CD14-positive monocyte (primary cell): ENCODE measurements at regions not wholly inside any gene's neighbourhood (a gene's known extent, or its start where the extent isn't known, plus 50 kb on each side); places are given as distances from the start of the nearest gene placed in this dataset.

Experiments used
- DNase-seq, 3 donors: peaks; one replicate each; pipeline ENCODE4 v3.0.0-alpha.2; 2011 to 2022
- H2AFZ ChIP-seq: 2 replicates; pipeline ENCODE4 v1.6.0; 2012; ENCODE audit warnings: mild to moderate bottlenecking, low read depth, low read length, inconsistent platforms; ENCODE audit not compliant: insufficient read depth, poor library complexity, severe bottlenecking
- H3K27ac ChIP-seq, 2 donors: 1 replicate in 1 of 2; 2 replicates in 1 of 2; pipeline ENCODE4 v1.5.1; 2012 to 2013; ENCODE audit warnings: low read length in 2 of 2, control low read depth in 1 of 2, inconsistent platforms in 1 of 2, low read depth in 1 of 2, mild to moderate bottlenecking in 1 of 2
- H3K27me3 ChIP-seq, 2 donors: one replicate each; pipeline versions ENCODE4 v1.6.0 to v1.6.1; 2011 to 2013; ENCODE audit warnings: low read length in 2 of 2; ENCODE audit not compliant: control insufficient read depth in 2 of 2, insufficient read depth in 2 of 2
- H3K36me3 ChIP-seq, 2 donors: replicated peaks in 1 of 2; 1 replicate in 1 of 2; 2 replicates in 1 of 2; pipeline versions ENCODE4 v1.5.1 to v1.6.1; 2012 to 2013; ENCODE audit warnings: low read length in 2 of 2, control low read depth in 1 of 2, inconsistent platforms in 1 of 2, mild to moderate bottlenecking in 1 of 2; ENCODE audit not compliant: insufficient read depth in 2 of 2, control insufficient read depth in 1 of 2
- H3K4me1 ChIP-seq, 2 donors: 1 replicate in 1 of 2; 2 replicates in 1 of 2; pipeline versions ENCODE4 v1.5.1 to v1.6.1; 2012 to 2013; ENCODE audit warnings: low read length in 2 of 2, control low read depth in 1 of 2, inconsistent platforms in 1 of 2, mild to moderate bottlenecking in 1 of 2, moderate library complexity in 1 of 2; ENCODE audit not compliant: insufficient read depth in 2 of 2, control insufficient read depth in 1 of 2
- H3K4me2 ChIP-seq: replicated peaks from 2 replicates; pipeline ENCODE3; 2012; ENCODE audit warnings: low read length, moderate library complexity, mild to moderate bottlenecking; ENCODE audit not compliant: poor library complexity, severe bottlenecking; ENCODE audit errors: extremely low read depth
- H3K4me3 ChIP-seq, 3 experiments: fragments of 200-600 bp in 1 of 3; sonication (generic) in 1 of 3; replicated peaks in 1 of 3; 1 replicate in 2 of 3; 2 replicates in 1 of 3; pipeline ENCODE4 v1.5.1; 2011 to 2013; ENCODE audit warnings: low read length in 3 of 3, mild to moderate bottlenecking in 3 of 3, control low read depth in 2 of 3, low read depth in 2 of 3, inconsistent platforms in 1 of 3, moderate library complexity in 1 of 3
- H3K79me2 ChIP-seq: 2 replicates; pipeline ENCODE4 v1.6.0; 2012; ENCODE audit warnings: mild to moderate bottlenecking, control low read depth, inconsistent platforms, low read length, moderate library complexity; ENCODE audit not compliant: insufficient read depth
- H3K9ac ChIP-seq: 2 replicates; pipeline ENCODE4 v1.6.0; 2017; ENCODE audit warnings: low read length, mild to moderate bottlenecking; ENCODE audit not compliant: insufficient read depth, poor library complexity, severe bottlenecking
- H3K9me3 ChIP-seq, 2 donors: replicated peaks in 1 of 2; 1 replicate in 1 of 2; 2 replicates in 1 of 2; pipeline versions ENCODE4 v1.5.1 to v1.6.1; 2012 to 2013; ENCODE audit warnings: low read length in 2 of 2, control low read depth in 1 of 2; ENCODE audit not compliant: control insufficient read depth in 1 of 2, insufficient read depth in 1 of 2
- H4K20me1 ChIP-seq: 2 replicates; pipeline ENCODE4 v1.6.0; 2012; ENCODE audit warnings: mild to moderate bottlenecking, low read length, control low read depth, moderate library complexity; ENCODE audit not compliant: insufficient read depth
- H3K27ac Mint-ChIP-seq, 7 donors: one replicate each; pipeline ENCODE4 v1.8.0; 2020; ENCODE audit warnings: mild to moderate bottlenecking in 7 of 7, mixed read lengths in 7 of 7, moderate library complexity in 6 of 7, inconsistent platforms in 2 of 7
- H3K27me3 Mint-ChIP-seq, 3 donors: one replicate each; pipeline ENCODE4 v1.8.0; 2021 to 2022; ENCODE audit warnings: low read depth in 3 of 3, mild to moderate bottlenecking in 3 of 3, mixed read lengths in 3 of 3, moderate library complexity in 3 of 3, inconsistent platforms in 1 of 3
- H3K36me3 Mint-ChIP-seq, 2 donors: one replicate each; pipeline ENCODE4 v1.8.0; 2020; ENCODE audit warnings: mixed read lengths in 2 of 2, inconsistent platforms in 1 of 2, mild to moderate bottlenecking in 1 of 2
- H3K4me1 Mint-ChIP-seq: one replicate; pipeline ENCODE4 v1.8.0; 2020; ENCODE audit warnings: mild to moderate bottlenecking, mixed read lengths
- H3K4me3 Mint-ChIP-seq, 2 donors: one replicate each; pipeline ENCODE4 v1.8.0; 2020; ENCODE audit warnings: mild to moderate bottlenecking in 2 of 2, mixed read lengths in 2 of 2, moderate library complexity in 1 of 2
- H3K9me3 Mint-ChIP-seq, 7 donors: one replicate each; pipeline ENCODE4 v1.8.0; 2020 to 2022; ENCODE audit warnings: mixed read lengths in 7 of 7, mild to moderate bottlenecking in 6 of 7, moderate library complexity in 6 of 7, inconsistent platforms in 2 of 7
- CTCF ChIP-seq: fragments of 200-600 bp; IDR thresholded peaks from one replicate; pipeline ENCODE4 v1.8.0; 2022; ENCODE audit warnings: antibody characterized with exemption, mild to moderate bottlenecking
- WGBS: methylation state at CpG from one replicate; pipeline ENCODE4 v1.1.5; 2013; ENCODE audit warnings: missing lambda C conversion rate; ENCODE audit not compliant: insufficient coverage; 5-methylcytosine and 5-hydroxymethylcytosine counted together
- intact Hi-C, 2 donors: fragments of 100-400 bp; cut with micrococcal nuclease; formaldehyde crosslinking; loops; one replicate each; pipeline versions ENCODE4 v1.15.0 to v1.15.1; 2023

GRCh38 chr5:135232958-135233357 lies 166.1 kb downstream of the MACROH2A1 start:
- no peak for TF ChIP-seq CTCF
- H3K36me3 Mint-ChIP-seq: no peaks in the 10 kb centered on the region
- no peak overlapping the region for H2AFZ ChIP-seq
- 93% methylated on average over 7 of the region's 8 CpGs for WGBS
- no peak overlapping the region for H3K4me3 Mint-ChIP-seq
- H3K4me1 Mint-ChIP-seq: peaks cover 27% of the 10 kb centered on the region
- peaks cover 0 to 7% of the 10 kb centered on the region in 2 donors for H3K9me3 ChIP-seq
- H4K20me1 ChIP-seq: no peaks in the 10 kb centered on the region
- H3K36me3 ChIP-seq: no peaks in the 10 kb centered on the region
- H3K79me2 ChIP-seq: no peaks in the 10 kb centered on the region
- peaks cover 0 to 8% (median 3%) of the 10 kb centered on the region in 3 donors for H3K27me3 Mint-ChIP-seq
- peaks cover 3 to 10% (median 5%) of the 10 kb centered on the region in 7 donors for H3K9me3 Mint-ChIP-seq
- no peak overlapping the region for H3K9ac ChIP-seq
- no peak for DNase-seq
- peak overlapping the region in 2 of 7 donors; percentile 31 to 40 for H3K27ac Mint-ChIP-seq
- H3K4me3 ChIP-seq: no peak overlapping the region
- no peak overlapping the region for H3K4me2 ChIP-seq
- H3K4me1 ChIP-seq: peaks cover 25 to 28% of the 10 kb centered on the region in 2 donors
- H3K27me3 ChIP-seq: no peaks in the 10 kb centered on the region
- intact Hi-C loops: no loop called here
- H3K27ac ChIP-seq: no peak overlapping the region

- H3K27ac ChIP-seq: peak overlapping the region in 1 of 2 donors; percentile 56
- peak overlapping the region in 3 of 7 donors; percentile 20 to 69 (median 26) for H3K27ac Mint-ChIP-seq
- H3K79me2 ChIP-seq: no peaks in the 10 kb centered on the region
- H3K36me3 Mint-ChIP-seq: no peaks in the 10 kb centered on the region
- H3K4me3 ChIP-seq: no peak overlapping the region
- H3K4me1 Mint-ChIP-seq: peaks cover 39% of the 10 kb centered on the region
- no peak for DNase-seq
- no peaks in the 10 kb centered on the region for H4K20me1 ChIP-seq
- peaks cover 0 to 8% (median 3%) of the 10 kb centered on the region in 3 donors for H3K27me3 Mint-ChIP-seq
- no peak overlapping the region for H3K4me2 ChIP-seq
- no peak for TF ChIP-seq CTCF
- H3K9me3 ChIP-seq: peaks cover 0 to 7% of the 10 kb centered on the region in 2 donors
- intact Hi-C loops: no loop called here
- no peak overlapping the region for H3K4me3 Mint-ChIP-seq
- no peaks in the 10 kb centered on the region for H3K36me3 ChIP-seq
- peaks cover 3 to 10% (median 5%) of the 10 kb centered on the region in 7 donors for H3K9me3 Mint-ChIP-seq
- no peaks in the 10 kb centered on the region for H3K27me3 ChIP-seq
- no peak overlapping the region for H3K9ac ChIP-seq
- peak overlapping the region; percentile 18 for H2AFZ ChIP-seq
- 100% methylated on average over 1 of the region's 2 CpGs for WGBS
- peaks cover 37 to 40% of the 10 kb centered on the region in 2 donors for H3K4me1 ChIP-seq
These were observed 167.7 kb downstream of the MACROH2A1 start for GRCh38 chr5:135231289-135231688.
